ENCODE measurements at regions not wholly inside any gene's neighbourhood (a gene's known extent, or its start where the extent isn't known, plus 50 kb on each side); places are given as distances from the start of the nearest gene placed in this dataset.

DNA sequence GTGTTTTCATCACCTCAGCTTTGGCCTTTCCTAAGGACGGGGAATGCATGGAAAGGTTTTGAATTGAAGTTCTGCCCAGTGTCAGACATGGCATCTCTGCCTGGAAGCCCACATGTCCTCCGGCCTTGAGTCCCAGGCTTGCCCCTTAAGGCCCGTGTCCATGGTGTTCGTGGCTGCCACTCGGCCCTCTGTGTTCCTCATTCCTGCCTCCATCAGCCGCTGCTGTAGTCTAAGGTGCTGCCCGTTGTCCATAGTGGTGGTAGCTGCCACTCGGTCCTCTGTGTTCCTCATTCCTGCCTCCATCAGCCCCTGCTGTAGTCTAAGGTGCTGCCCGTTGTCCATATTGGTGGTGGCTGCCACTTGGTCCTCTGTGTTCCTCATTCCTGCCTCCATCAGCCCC, 180.7 kb upstream of the SHH start:
- TF ChIP-seq, protein P1, sequence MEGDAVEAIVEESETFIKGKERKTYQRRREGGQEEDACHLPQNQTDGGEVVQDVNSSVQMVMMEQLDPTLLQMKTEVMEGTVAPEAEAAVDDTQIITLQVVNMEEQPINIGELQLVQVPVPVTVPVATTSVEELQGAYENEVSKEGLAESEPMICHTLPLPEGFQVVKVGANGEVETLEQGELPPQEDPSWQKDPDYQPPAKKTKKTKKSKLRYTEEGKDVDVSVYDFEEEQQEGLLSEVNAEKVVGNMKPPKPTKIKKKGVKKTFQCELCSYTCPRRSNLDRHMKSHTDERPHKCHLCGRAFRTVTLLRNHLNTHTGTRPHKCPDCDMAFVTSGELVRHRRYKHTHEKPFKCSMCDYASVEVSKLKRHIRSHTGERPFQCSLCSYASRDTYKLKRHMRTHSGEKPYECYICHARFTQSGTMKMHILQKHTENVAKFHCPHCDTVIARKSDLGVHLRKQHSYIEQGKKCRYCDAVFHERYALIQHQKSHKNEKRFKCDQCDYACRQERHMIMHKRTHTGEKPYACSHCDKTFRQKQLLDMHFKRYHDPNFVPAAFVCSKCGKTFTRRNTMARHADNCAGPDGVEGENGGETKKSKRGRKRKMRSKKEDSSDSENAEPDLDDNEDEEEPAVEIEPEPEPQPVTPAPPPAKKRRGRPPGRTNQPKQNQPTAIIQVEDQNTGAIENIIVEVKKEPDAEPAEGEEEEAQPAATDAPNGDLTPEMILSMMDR (IDR thresholded peaks at IDR 0.05): no peak
- no peak for TF ChIP-seq POLR2A (IDR thresholded peaks at IDR 0.05)

All from esophagus squamous epithelium (tissue), 4 donors.